ENCODE measurements at regions not wholly inside any gene's neighbourhood (a gene's known extent, or its start where the extent isn't known, plus 50 kb on each side); places are given as distances from the start of the nearest gene placed in this dataset.

DNA sequence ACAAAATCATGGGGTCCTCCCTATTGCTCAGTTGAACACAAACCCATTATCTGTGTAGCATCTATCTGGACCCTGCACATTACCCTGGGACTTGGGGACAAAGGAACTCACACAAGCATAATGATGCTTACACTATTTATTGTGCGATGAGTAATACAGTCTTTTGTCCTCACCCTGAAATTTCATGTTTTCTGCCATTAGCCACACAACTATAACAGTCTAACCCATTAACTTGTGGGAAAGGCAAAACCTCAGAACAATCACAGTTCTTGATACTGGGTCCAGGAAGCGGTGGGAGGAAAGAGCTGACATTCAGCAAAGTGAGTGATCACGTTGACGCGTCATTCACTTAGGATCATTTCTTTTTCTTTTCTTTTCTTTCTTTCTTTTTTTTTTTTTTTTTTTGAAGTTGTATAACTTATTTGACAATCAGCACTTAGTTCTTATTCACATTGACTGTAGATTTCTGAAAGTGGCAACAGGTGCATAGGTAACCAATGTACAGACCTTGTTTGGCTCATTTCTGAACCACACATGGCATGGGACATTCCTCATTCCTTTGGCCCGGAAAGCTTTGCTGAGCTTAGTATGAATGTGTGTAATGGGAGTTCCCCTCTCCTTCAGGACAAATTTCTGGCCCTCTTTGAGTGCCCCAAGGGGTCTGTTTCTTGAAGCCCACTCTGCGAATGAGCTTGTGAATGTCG, 94.8 kb upstream of the CNKSR3 start:
- TF ChIP-seq, protein P1, sequence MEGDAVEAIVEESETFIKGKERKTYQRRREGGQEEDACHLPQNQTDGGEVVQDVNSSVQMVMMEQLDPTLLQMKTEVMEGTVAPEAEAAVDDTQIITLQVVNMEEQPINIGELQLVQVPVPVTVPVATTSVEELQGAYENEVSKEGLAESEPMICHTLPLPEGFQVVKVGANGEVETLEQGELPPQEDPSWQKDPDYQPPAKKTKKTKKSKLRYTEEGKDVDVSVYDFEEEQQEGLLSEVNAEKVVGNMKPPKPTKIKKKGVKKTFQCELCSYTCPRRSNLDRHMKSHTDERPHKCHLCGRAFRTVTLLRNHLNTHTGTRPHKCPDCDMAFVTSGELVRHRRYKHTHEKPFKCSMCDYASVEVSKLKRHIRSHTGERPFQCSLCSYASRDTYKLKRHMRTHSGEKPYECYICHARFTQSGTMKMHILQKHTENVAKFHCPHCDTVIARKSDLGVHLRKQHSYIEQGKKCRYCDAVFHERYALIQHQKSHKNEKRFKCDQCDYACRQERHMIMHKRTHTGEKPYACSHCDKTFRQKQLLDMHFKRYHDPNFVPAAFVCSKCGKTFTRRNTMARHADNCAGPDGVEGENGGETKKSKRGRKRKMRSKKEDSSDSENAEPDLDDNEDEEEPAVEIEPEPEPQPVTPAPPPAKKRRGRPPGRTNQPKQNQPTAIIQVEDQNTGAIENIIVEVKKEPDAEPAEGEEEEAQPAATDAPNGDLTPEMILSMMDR (IDR thresholded peaks at IDR 0.05; ENCODE audit: borderline replicate concordance) = no peak
- no peak for DNase-seq
- H3K4me1 ChIP-seq = peaks cover 5% of the 10 kb centered on the region
- intact Hi-C loops (cut with micrococcal nuclease) = no loop called here
- H3K27me3 ChIP-seq (ENCODE audit: low read depth) = no peaks in the 10 kb centered on the region
- no peaks in the 10 kb centered on the region for H3K36me3 ChIP-seq
- no peaks in the 10 kb centered on the region for H3K9me3 ChIP-seq (replicated peaks)
- no peak overlapping the region for H3K4me3 ChIP-seq
- no peak overlapping the region for H3K27ac ChIP-seq (replicated peaks)

DNA sequence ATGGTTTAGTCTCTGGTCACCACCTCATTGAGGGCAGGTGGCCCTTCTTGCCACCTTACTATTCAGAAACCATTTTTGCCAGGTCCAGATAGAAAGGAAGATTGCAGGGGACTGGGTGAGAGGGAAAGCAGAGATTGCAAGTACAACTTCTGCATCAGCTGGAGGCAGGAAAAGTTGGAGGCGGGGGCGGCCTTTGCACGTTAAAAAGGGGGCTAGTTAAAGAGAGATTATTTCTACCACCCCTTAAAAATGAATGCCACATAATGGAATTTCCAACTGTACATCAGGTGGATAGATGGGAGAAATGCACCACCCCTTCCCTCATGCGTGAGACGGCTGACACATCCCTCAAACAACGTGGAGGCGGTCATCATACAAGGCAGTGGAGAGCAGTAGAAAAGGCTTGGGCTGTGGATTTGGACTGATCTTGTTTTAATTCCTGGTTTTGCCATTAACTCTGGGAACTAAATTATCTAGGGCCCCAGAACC, 95.4 kb upstream of the CNKSR3 start:
- no peak overlapping the region for H3K27ac ChIP-seq (replicated peaks)
- H3K4me1 ChIP-seq = peaks cover 5% of the 10 kb centered on the region
- intact Hi-C loops (cut with micrococcal nuclease) = no loop called here
- H3K36me3 ChIP-seq = no peaks in the 10 kb centered on the region
- H3K9me3 ChIP-seq (replicated peaks) = no peaks in the 10 kb centered on the region
- H3K4me3 ChIP-seq = no peak overlapping the region
- TF ChIP-seq, protein P1 (IDR thresholded peaks at IDR 0.05; ENCODE audit: borderline replicate concordance) = no peak
- DNase-seq = no peak
- no peaks in the 10 kb centered on the region for H3K27me3 ChIP-seq (ENCODE audit: low read depth)

DNA sequence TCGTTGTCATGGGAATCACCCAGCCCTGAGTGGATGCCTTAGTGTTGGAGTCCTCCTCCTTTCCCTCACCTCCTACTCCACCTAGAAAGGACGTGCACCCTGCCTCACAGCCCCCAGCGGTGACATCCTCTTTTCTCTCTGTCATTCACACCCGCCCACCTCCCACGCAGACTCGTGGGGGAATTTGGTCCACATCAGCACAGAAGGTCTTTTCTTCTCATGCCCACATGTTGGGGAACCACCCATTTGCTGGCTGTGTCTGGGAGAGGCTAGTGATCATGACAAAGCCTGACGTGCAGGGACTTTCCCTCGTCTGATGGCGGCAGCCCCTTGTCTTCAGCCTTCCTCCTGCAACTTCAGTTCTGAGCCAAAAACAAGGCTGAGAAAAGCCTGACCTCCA, 96.0 kb upstream of the CNKSR3 start:
- H3K4me1 ChIP-seq = peaks cover 5% of the 10 kb centered on the region
- H3K4me3 ChIP-seq = no peak overlapping the region
- no peaks in the 10 kb centered on the region for H3K9me3 ChIP-seq (replicated peaks)
- TF ChIP-seq, protein P1 (IDR thresholded peaks at IDR 0.05; ENCODE audit: borderline replicate concordance) = no peak
- intact Hi-C loops (cut with micrococcal nuclease) = no loop called here
- H3K36me3 ChIP-seq = no peaks in the 10 kb centered on the region
- no peak for DNase-seq
- no peak overlapping the region for H3K27ac ChIP-seq (replicated peaks)
- no peaks in the 10 kb centered on the region for H3K27me3 ChIP-seq (ENCODE audit: low read depth)

DNA sequence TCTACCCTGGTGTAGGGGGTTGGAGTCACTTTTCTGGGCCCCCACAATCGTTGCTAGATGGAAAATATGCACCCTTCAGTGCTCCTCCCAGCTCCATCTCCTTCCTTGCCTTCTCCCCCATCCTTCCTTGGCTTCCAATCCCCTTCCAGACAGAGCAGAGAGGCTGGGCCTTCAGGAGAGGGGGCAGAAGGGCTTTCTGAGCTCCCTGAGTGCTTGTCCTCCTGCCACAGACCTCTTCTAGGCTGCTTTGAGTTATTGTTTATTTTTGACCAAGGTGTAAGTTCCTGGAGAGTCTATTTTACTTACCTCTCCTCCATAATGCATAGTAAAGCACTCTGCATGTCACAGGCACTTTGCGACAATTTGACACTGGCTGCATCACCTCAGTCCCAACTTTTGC, 96.4 kb upstream of the CNKSR3 start:
- no peak overlapping the region for H3K27ac ChIP-seq (replicated peaks)
- H3K4me1 ChIP-seq = peaks cover 5% of the 10 kb centered on the region
- TF ChIP-seq, protein P1 (IDR thresholded peaks at IDR 0.05; ENCODE audit: borderline replicate concordance) = no peak
- intact Hi-C loops (cut with micrococcal nuclease) = no loop called here
- no peaks in the 10 kb centered on the region for H3K9me3 ChIP-seq (replicated peaks)
- no peaks in the 10 kb centered on the region for H3K27me3 ChIP-seq (ENCODE audit: low read depth)
- no peaks in the 10 kb centered on the region for H3K36me3 ChIP-seq
- DNase-seq = no peak
- H3K4me3 ChIP-seq = no peak overlapping the region

DNA sequence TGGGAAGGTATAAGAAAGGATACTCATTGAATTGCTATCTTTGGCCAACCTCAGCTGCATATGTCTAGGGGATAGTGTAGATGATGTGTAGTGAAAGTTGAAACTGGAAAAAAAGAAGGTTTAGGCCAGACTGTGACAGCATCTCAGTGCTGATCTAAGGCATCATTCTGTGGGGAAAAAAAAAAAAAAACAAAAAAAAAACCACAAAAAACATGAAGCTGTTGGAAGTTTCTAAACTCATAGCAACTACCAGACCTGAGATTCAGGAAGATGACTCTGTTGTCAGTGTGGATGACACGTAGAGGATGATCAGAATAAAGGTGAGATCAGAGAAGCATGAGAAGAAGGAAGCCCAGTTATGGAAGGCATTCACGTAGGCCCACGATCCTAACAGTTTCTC, 100.8 kb upstream of the CNKSR3 start:
- Histone ChIP-seq H3K4me3 (no peak overlapping the region), H3K36me3 (no peaks in the 10 kb centered on the region), H3K9me3 (replicated peaks) (no peaks in the 10 kb centered on the region), H3K27ac (replicated peaks) (no peak overlapping the region), H3K4me1 (peaks cover 22% of the 10 kb centered on the region), H3K27me3 (ENCODE audit: low read depth) (no peaks in the 10 kb centered on the region)
- DNase-seq = no peak
- intact Hi-C loops (cut with micrococcal nuclease) = no loop called here
- TF ChIP-seq, protein P1 (IDR thresholded peaks at IDR 0.05; ENCODE audit: borderline replicate concordance) = no peak

Data from left ventricle myocardium inferior (tissue), 1 donor.